ENCODE measurements at regions not wholly inside any gene's neighbourhood (a gene's known extent, or its start where the extent isn't known, plus 50 kb on each side); places are given as distances from the start of the nearest gene placed in this dataset.

DNA sequence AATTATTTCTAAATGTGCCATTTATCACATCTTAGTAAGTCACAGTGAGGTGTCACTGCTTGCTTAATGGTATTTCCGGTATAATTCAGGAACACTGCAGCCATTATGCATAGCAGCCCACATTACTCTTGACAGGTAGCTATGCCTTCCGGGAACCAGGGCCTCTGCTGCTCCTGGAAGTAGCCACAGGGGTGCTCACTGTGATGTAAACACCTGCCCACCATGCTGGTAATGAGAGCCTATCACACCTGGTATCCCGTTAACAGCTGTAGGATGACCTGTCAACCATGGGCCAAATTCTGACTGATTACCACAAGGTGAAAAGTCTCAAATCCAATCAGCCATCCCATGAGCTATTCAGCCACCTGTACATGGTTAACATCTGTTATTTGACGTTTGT, 647.0 kb upstream of the NXPH2 start:
- TF ChIP-seq POLR2AphosphoS5 (IDR thresholded peaks at IDR 0.05) (no peak), POLR2A (IDR thresholded peaks at IDR 0.05; ENCODE audit: low read depth) (no peak)
- TF ChIP-seq, protein P1, sequence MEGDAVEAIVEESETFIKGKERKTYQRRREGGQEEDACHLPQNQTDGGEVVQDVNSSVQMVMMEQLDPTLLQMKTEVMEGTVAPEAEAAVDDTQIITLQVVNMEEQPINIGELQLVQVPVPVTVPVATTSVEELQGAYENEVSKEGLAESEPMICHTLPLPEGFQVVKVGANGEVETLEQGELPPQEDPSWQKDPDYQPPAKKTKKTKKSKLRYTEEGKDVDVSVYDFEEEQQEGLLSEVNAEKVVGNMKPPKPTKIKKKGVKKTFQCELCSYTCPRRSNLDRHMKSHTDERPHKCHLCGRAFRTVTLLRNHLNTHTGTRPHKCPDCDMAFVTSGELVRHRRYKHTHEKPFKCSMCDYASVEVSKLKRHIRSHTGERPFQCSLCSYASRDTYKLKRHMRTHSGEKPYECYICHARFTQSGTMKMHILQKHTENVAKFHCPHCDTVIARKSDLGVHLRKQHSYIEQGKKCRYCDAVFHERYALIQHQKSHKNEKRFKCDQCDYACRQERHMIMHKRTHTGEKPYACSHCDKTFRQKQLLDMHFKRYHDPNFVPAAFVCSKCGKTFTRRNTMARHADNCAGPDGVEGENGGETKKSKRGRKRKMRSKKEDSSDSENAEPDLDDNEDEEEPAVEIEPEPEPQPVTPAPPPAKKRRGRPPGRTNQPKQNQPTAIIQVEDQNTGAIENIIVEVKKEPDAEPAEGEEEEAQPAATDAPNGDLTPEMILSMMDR (IDR thresholded peaks at IDR 0.05), result no peak

Data from esophagus muscularis mucosa (tissue), 3 donors.